GM12878 (cell line): ENCODE measurements at regions not wholly inside any gene's neighbourhood (a gene's known extent, or its start where the extent isn't known, plus 50 kb on each side); places are given as distances from the start of the nearest gene placed in this dataset.

Source experiments
- ATAC-seq: fragments of 200-7000 bp; cut with Tn5 transposase; 3 replicates; pipeline ENCODE4 v1.9.1; 2020; ENCODE audit warnings: mild to moderate bottlenecking, moderate library complexity
- BruUV-seq: library from RNA; stranded (reverse); fragments of 400-500 nt; replicated peaks from 2 replicates; lab custom pipeline; 2021; lab: Mats Ljungman, UMichigan
- CTCF ChIA-PET: fragments of 300-600 bp; sonication (Branson Sonifier 250); formaldehyde crosslinking; extraction: SDS; loops from one replicate; lab custom pipeline; 2021; ENCODE audit warnings: inconsistent platforms; lab: Yijun Ruan, JAX
- POLR2A ChIA-PET: fragments of 350-600 bp; formaldehyde crosslinking; extraction: SDS; loops from one replicate; lab custom pipeline; 2021; ENCODE audit warnings: inconsistent platforms; lab: Charles Lee
- RAD21 ChIA-PET: fragments of 300-600 bp; sonication (Branson Sonifier 250); formaldehyde crosslinking; loops from one replicate; lab custom pipeline; 2023; ENCODE audit warnings: antibody characterized with exemption; ENCODE audit not compliant: unreplicated experiment; lab: Charles Lee
- SMC1A ChIA-PET: fragments of 300-600 bp; sonication (Branson Sonifier 250); formaldehyde crosslinking; loops from one replicate; lab custom pipeline; 2023; ENCODE audit not compliant: unreplicated experiment, uncharacterized antibody; lab: Charles Lee
- DNase-seq: peaks from one replicate; pipeline ENCODE4 v3.0.0-alpha.2; 2011; ENCODE audit warnings: low read depth, low spot score
- FAIRE-seq: peaks from 3 replicates; lab custom pipeline; 2011; peaks lifted over from hg19 to GRCh38; lab: Jason Lieb, UNC
- H2AFZ ChIP-seq: 2 replicates; pipeline ENCODE4 v1.6.0; 2011; ENCODE audit warnings: low read depth, low read length, control low read depth; ENCODE audit not compliant: control insufficient read depth
- H3K27ac ChIP-seq: 2 replicates; pipeline ENCODE4 v1.5.1; 2011; ENCODE audit warnings: control low read depth; ENCODE audit not compliant: control insufficient read depth, insufficient read depth
- H3K27me3 ChIP-seq, 2 experiments: replicated peaks in 1 of 2; 2 replicates each; pipeline versions ENCODE4 v1.6.0 to v1.6.1; 2011; ENCODE audit warnings: low read length in 1 of 2; ENCODE audit not compliant: control insufficient read depth in 2 of 2, insufficient read depth in 2 of 2
- H3K36me3 ChIP-seq, 2 experiments: 2 replicates each; pipeline ENCODE4 v1.5.1; 2011; ENCODE audit warnings: low read length in 1 of 2; ENCODE audit not compliant: control insufficient read depth in 2 of 2, insufficient read depth in 2 of 2
- H3K4me1 ChIP-seq: 2 replicates; pipeline ENCODE4 v1.6.1; 2011; ENCODE audit warnings: mild to moderate bottlenecking, low read length, moderate library complexity, mixed read lengths; ENCODE audit not compliant: control insufficient read depth, insufficient read depth
- H3K4me2 ChIP-seq: 2 replicates; pipeline ENCODE4 v1.6.0; 2011; ENCODE audit warnings: control low read depth; ENCODE audit not compliant: control insufficient read depth, insufficient read depth
- H3K4me3 ChIP-seq: fragments of 200-600 bp; sonication (generic); 2 replicates; pipeline ENCODE4 v1.5.1; 2016
- H3K79me2 ChIP-seq: 2 replicates; pipeline ENCODE4 v1.6.0; 2011; ENCODE audit warnings: low read length; ENCODE audit not compliant: control insufficient read depth, insufficient read depth
- H3K9ac ChIP-seq: 2 replicates; pipeline ENCODE4 v1.8.0; 2011; ENCODE audit warnings: low read length, control low read depth, mixed read lengths; ENCODE audit not compliant: control insufficient read depth, insufficient read depth
- H3K9me3 ChIP-seq: replicated peaks from 3 replicates; pipeline ENCODE4 v1.5.1; 2011; ENCODE audit warnings: mild to moderate bottlenecking, low read length; ENCODE audit not compliant: control insufficient read depth, insufficient read depth
- H4K20me1 ChIP-seq: 2 replicates; pipeline ENCODE4 v1.6.0; 2011; ENCODE audit not compliant: control insufficient read depth, insufficient read depth
- CHD1 ChIP-seq: IDR thresholded peaks from 2 replicates; pipeline ENCODE4 v1.6.1; 2012; ENCODE audit warnings: low read depth, low read length, improper control_type of control experiment
- CHD2 ChIP-seq: IDR thresholded peaks from 2 replicates; pipeline ENCODE4 v1.6.1; 2011; ENCODE audit warnings: low read depth, low read length, improper control_type of control experiment, borderline replicate concordance
- E4F1 ChIP-seq: fragments of 450-650 bp; IDR thresholded peaks from 2 replicates; pipeline ENCODE4 v1.6.1; 2018; ENCODE audit warnings: borderline replicate concordance, mild to moderate bottlenecking; ENCODE audit not compliant: partially characterized antibody
- EP300 ChIP-seq, 2 experiments: fragments of 150-350 bp in 1 of 2; IDR thresholded peaks; 2 replicates each; pipeline ENCODE4 v1.6.1; 2011 to 2012; ENCODE audit warnings: low read depth in 2 of 2, low read length in 2 of 2, borderline replicate concordance in 1 of 2, improper control_type of control experiment in 1 of 2, inconsistent platforms in 1 of 2; ENCODE audit not compliant: control insufficient read depth in 1 of 2
- FOXK2 ChIP-seq: fragments of 450-650 bp; IDR thresholded peaks from 2 replicates; pipeline ENCODE4 v1.6.1; 2017; ENCODE audit warnings: mild to moderate bottlenecking, moderate library complexity
- FOXM1 ChIP-seq: IDR thresholded peaks from 2 replicates; pipeline ENCODE4 v1.6.1; 2012; ENCODE audit warnings: low read depth, mild to moderate bottlenecking, inconsistent platforms, low read length, moderate library complexity
- GABPA ChIP-seq: IDR thresholded peaks from 2 replicates; pipeline ENCODE4 v1.6.1; 2014; ENCODE audit warnings: antibody characterized with exemption, low read depth, mild to moderate bottlenecking, inconsistent platforms
- HCFC1 ChIP-seq: fragments of 150-350 bp; IDR thresholded peaks from 2 replicates; pipeline ENCODE4 v1.6.1; 2014; ENCODE audit warnings: low read length
- KDM1A ChIP-seq: fragments of 200-600 bp; sonication (generic); IDR thresholded peaks from 2 replicates; pipeline ENCODE4 v1.6.1; 2016; ENCODE audit warnings: borderline replicate concordance
- NBN ChIP-seq: fragments of 450-650 bp; IDR thresholded peaks from 2 replicates; pipeline ENCODE4 v1.6.1; 2016
- POLR2AphosphoS2 ChIP-seq: IDR thresholded peaks from 2 replicates; pipeline ENCODE4 v1.6.1; 2011; ENCODE audit warnings: low read depth, mild to moderate bottlenecking, low read length, improper control_type of control experiment, moderate library complexity
- SMAD1 ChIP-seq: fragments of 450-650 bp; IDR thresholded peaks from 2 replicates; pipeline ENCODE4 v1.6.1; 2018; ENCODE audit warnings: mild to moderate bottlenecking, low read depth; ENCODE audit not compliant: partially characterized antibody
- SRF ChIP-seq, 2 experiments: IDR thresholded peaks; 2 replicates each; pipeline ENCODE4 v1.6.1; 2011; ENCODE audit warnings: low read depth in 2 of 2, low read length in 2 of 2, mild to moderate bottlenecking in 1 of 2, moderate library complexity in 1 of 2
- SUPT20H ChIP-seq: IDR thresholded peaks from 2 replicates; pipeline ENCODE4 v1.6.1; 2011; ENCODE audit warnings: low read depth, mild to moderate bottlenecking, low read length, moderate library complexity, borderline replicate concordance; ENCODE audit not compliant: control insufficient read depth
- SUZ12 ChIP-seq: fragments of 200-600 bp; sonication (generic); IDR thresholded peaks from one replicate; pipeline ENCODE4 v1.6.1; 2018; ENCODE audit warnings: antibody characterized with exemption, mild to moderate bottlenecking; ENCODE audit not compliant: unreplicated experiment
- WGBS: methylation state at CpG from one replicate; pipeline ENCODE4 v1.1.6; 2016; ENCODE audit warnings: low lambda C conversion rate; ENCODE audit not compliant: insufficient replicate concordance, insufficient coverage; ENCODE audit errors: missing lambda C conversion rate; 5-methylcytosine and 5-hydroxymethylcytosine counted together
- in situ Hi-C: fragments of 300-500 bp; cut with MboI; formaldehyde crosslinking; loops from 9 replicates; pipeline ENCODE4 v1.14.3; 2018; ENCODE audit warnings: mixed read lengths
- intact Hi-C: fragments of 100-400 bp; cut with micrococcal nuclease; formaldehyde crosslinking; loops from one replicate; pipeline ENCODE4 v1.14.2; 2022; ENCODE audit not compliant: unreplicated experiment

GRCh38 chr13:111614009-111614408 lies 293.6 kb downstream of the TEX29 start:
- intact Hi-C loops (no loop called here), in situ Hi-C loops (no loop called here)
- Histone ChIP-seq H3K4me2 (no peak overlapping the region), H4K20me1 (no peaks in the 10 kb centered on the region), H2AFZ (no peak overlapping the region), H3K9me3 (no peaks in the 10 kb centered on the region; the same call in 2 of the 3 replicates), H3K4me1 (no peaks in the 10 kb centered on the region), H3K79me2 (no peaks in the 10 kb centered on the region), H3K9ac (no peak overlapping the region), H3K4me3 (no peak overlapping the region), H3K27ac (no peak overlapping the region), H3K27me3 (no peaks in the 10 kb centered on the region; a peak in 1 of 4 replicates), H3K36me3 (no peaks in the 10 kb centered on the region)
- TF ChIP-seq CHD1 (no peak), SUZ12 (no peak), FOXM1 (no peak)
- ChIA-PET CTCF (no interaction called here), POLR2A (no interaction called here), SMC1A (no interaction called here), RAD21 (no interaction called here)
- no TSS peak for BruUV-seq
- ATAC-seq (no peak), FAIRE-seq (no peak), DNase-seq (no peak)
- WGBS: 41% methylated on average over 7 of the region's 7 CpGs

GRCh38 chr13:111614613-111615012 lies 294.2 kb downstream of the TEX29 start:
- H3K79me2 ChIP-seq: no peaks in the 10 kb centered on the region
- 13% methylated on average over 5 of the region's 5 CpGs for WGBS
- no peaks in the 10 kb centered on the region; a peak in 1 of 4 replicates for H3K27me3 ChIP-seq
- no TSS peak for BruUV-seq
- FAIRE-seq: no peak
- H3K9me3 ChIP-seq: no peaks in the 10 kb centered on the region; the same call in 2 of the 3 replicates
- H3K4me1 ChIP-seq: no peaks in the 10 kb centered on the region
- H2AFZ ChIP-seq: no peak overlapping the region
- intact Hi-C loops: no loop called here
- no peaks in the 10 kb centered on the region for H3K36me3 ChIP-seq
- H3K9ac ChIP-seq: no peak overlapping the region
- TF ChIP-seq EP300 (IDR thresholded peaks at IDR 0.05; ENCODE audit: borderline replicate concordance in 1 of 2, control insufficient read depth in 1 of 2, low read depth in 2 of 2, low read length in 2 of 2) (no peak), KDM1A (no peak), POLR2AphosphoS2 (no peak), GABPA (no peak), CHD2 (no peak), NBN (no peak), SRF (IDR thresholded peaks at IDR 0.05; ENCODE audit: low read depth in 2 of 2, low read length in 2 of 2) (no peak), FOXK2 (no peak), E4F1 (no peak), SUPT20H (no peak), SMAD1 (no peak), HCFC1 (no peak)
- no peak for ATAC-seq
- CTCF ChIA-PET: no interaction called here
- RAD21 ChIA-PET: no interaction called here
- SMC1A ChIA-PET: no interaction called here
- no peak overlapping the region for H3K4me3 ChIP-seq
- in situ Hi-C loops: no loop called here
- no peak overlapping the region for H3K27ac ChIP-seq
- no peak for DNase-seq
- H4K20me1 ChIP-seq: no peaks in the 10 kb centered on the region
- POLR2A ChIA-PET: no interaction called here
- H3K4me2 ChIP-seq: no peak overlapping the region
